Gastroesophageal sphincter (tissue), 2 donors: ENCODE measurements at regions not wholly inside any gene's neighbourhood (a gene's known extent, or its start where the extent isn't known, plus 50 kb on each side); places are given as distances from the start of the nearest gene placed in this dataset.

Experiments used
- EP300 ChIP-seq: sonication (generic); formaldehyde crosslinking; IDR thresholded peaks from one replicate; pipeline ENCODE4 v1.6.1; 2017; ENCODE audit warnings: antibody characterized with exemption, mild to moderate bottlenecking
- POLR2A ChIP-seq, 2 donors: fragments of 450-650 bp; IDR thresholded peaks; one replicate each; pipeline ENCODE4 v1.6.1; 2017; ENCODE audit warnings: antibody characterized with exemption in 2 of 2, mild to moderate bottlenecking in 2 of 2, moderate library complexity in 1 of 2

GRCh38 chr5:2133080-2133479 is 250.4 kb upstream of the IRX4 start:
- TF ChIP-seq POLR2A (IDR thresholded peaks at IDR 0.05): no peak
- TF ChIP-seq EP300: no peak
